GM19438 (cell line): ENCODE measurements at regions not wholly inside any gene's neighbourhood (a gene's known extent, or its start where the extent isn't known, plus 50 kb on each side); places are given as distances from the start of the nearest gene placed in this dataset.
"Not testable (repeated sequence)": the region's sequence is repeated elsewhere in the genome, so short reads cannot be mapped to it uniquely, and the experiment has no call there.

Source experiments
- ATAC-seq: cut with Tn5 transposase; IDR thresholded peaks from one replicate; pipeline ENCODE4 v1.9.1; 2021; ENCODE audit warnings: low read depth; ENCODE audit not compliant: unreplicated experiment

- no peak for ATAC-seq
These were observed 230.8 kb downstream of the TFAP2B start for GRCh38 chr6:51049288-51049982.

GRCh38 chr6:51049983-51050877 is 231.6 kb downstream of the TFAP2B start:
- no peak for ATAC-seq

GRCh38 chr6:51052716-51053115 is 234.0 kb downstream of the TFAP2B start:
- ATAC-seq = not testable (repeated sequence)

- not testable (repeated sequence) for ATAC-seq
These were observed 236.6 kb downstream of the TFAP2B start for GRCh38 chr6:51055316-51055715.

GRCh38 chr6:51057296-51057695 is 238.6 kb downstream of the TFAP2B start:
- no peak for ATAC-seq

GRCh38 chr6:51060262-51060762 is 241.6 kb downstream of the TFAP2B start:
- no peak for ATAC-seq

- ATAC-seq = no peak
These were observed 243.6 kb downstream of the TFAP2B start for GRCh38 chr6:51062166-51062722.

GRCh38 chr6:51077821-51078518 is 259.3 kb downstream of the TFAP2B start:
- ATAC-seq = no peak

- ATAC-seq = no peak
These were observed 271.7 kb downstream of the TFAP2B start for GRCh38 chr6:51090343-51090742.

GRCh38 chr6:51093871-51094270 is 275.2 kb downstream of the TFAP2B start:
- no peak for ATAC-seq

- ATAC-seq = no peak
These were observed 275.6 kb downstream of the TFAP2B start for GRCh38 chr6:51094271-51094670.

- no peak for ATAC-seq
These were observed 279.6 kb downstream of the TFAP2B start for GRCh38 chr6:51098246-51098645.

GRCh38 chr6:51098791-51099190 is 280.1 kb downstream of the TFAP2B start:
- no peak for ATAC-seq

GRCh38 chr6:51099201-51099600 is 280.5 kb downstream of the TFAP2B start:
- ATAC-seq = no peak

GRCh38 chr6:51105357-51105756 is 286.7 kb downstream of the TFAP2B start:
- no peak for ATAC-seq

GRCh38 chr6:51107769-51108203 is 289.1 kb downstream of the TFAP2B start:
- no peak for ATAC-seq

GRCh38 chr6:51108563-51109234 is 290.0 kb downstream of the TFAP2B start:
- ATAC-seq = no peak

- no peak for ATAC-seq
These were observed 294.1 kb downstream of the TFAP2B start for GRCh38 chr6:51112731-51113130.

GRCh38 chr6:51116723-51117122 is 298.1 kb downstream of the TFAP2B start:
- ATAC-seq = no peak

- no peak for ATAC-seq
These were observed 300.1 kb downstream of the TFAP2B start for GRCh38 chr6:51118792-51119191.
